HCT116 (cell line): ENCODE measurements at regions not wholly inside any gene's neighbourhood (a gene's known extent, or its start where the extent isn't known, plus 50 kb on each side); places are given as distances from the start of the nearest gene placed in this dataset.

Source experiments
- ATAC-seq: fragments of 200-7000 bp; cut with Tn5 transposase; 2 replicates; pipeline ENCODE4 v1.9.1; 2020; ENCODE audit warnings: mild to moderate bottlenecking, moderate library complexity
- BruUV-seq: library from RNA; stranded (reverse); fragments of 400-500 nt; replicated peaks from 2 replicates; lab custom pipeline; 2021; lab: Mats Ljungman, UMichigan
- CTCF ChIA-PET: fragments of 300-600 bp; sonication (Branson Sonifier 250); formaldehyde crosslinking; loops from one replicate; lab custom pipeline; 2021; ENCODE audit warnings: antibody characterized with exemption; lab: Charles Lee
- POLR2A ChIA-PET: fragments of 300-600, 350-600 bp; sonication (Branson Sonifier 250); formaldehyde crosslinking; loops from one replicate; lab custom pipeline; 2021; ENCODE audit warnings: antibody characterized with exemption; lab: Charles Lee
- RAD21 ChIA-PET, 2 experiments: fragments of 300-600 bp; sonication (Branson Sonifier 250); formaldehyde crosslinking; loops; one replicate each; lab custom pipeline; 2023; ENCODE audit warnings: low total read pairs in 2 of 2; ENCODE audit not compliant: uncharacterized antibody in 2 of 2, unreplicated experiment in 2 of 2, low non-redundant PET in 1 of 2; lab: Charles Lee
- DNase-seq: peaks from one replicate; pipeline ENCODE4 v3.0.0-alpha.2; 2010; ENCODE audit warnings: low read depth, low spot score
- H2AFZ ChIP-seq: fragments of 200-600 bp; shearing (Covaris generic), sonication (generic); 2 replicates; pipeline ENCODE4 v1.6.1; 2017; ENCODE audit warnings: low read depth, mixed run types, mixed read lengths, antibody characterized with exemption, low read length; ENCODE audit not compliant: poor library complexity, severe bottlenecking
- H3K27ac ChIP-seq: 2 replicates; pipeline ENCODE4 v1.5.1; 2012; ENCODE audit warnings: low read depth, low read length
- H3K27me3 ChIP-seq: fragments of 200-600 bp; sonication (generic); 2 replicates; pipeline ENCODE4 v1.6.1; 2016; ENCODE audit warnings: mixed run types, low read length, mixed read lengths; ENCODE audit not compliant: insufficient read depth
- H3K36me3 ChIP-seq, 2 experiments: fragments of 200-500 bp in 1 of 2; fragments of 200-600 bp in 1 of 2; sonication (Bioruptor generic) in 1 of 2; sonication (generic) in 1 of 2; 2 replicates each; pipeline versions ENCODE4 v1.5.1 to v1.6.1; 2014 to 2016; ENCODE audit warnings: low read length in 2 of 2, inconsistent platforms in 1 of 2, mixed read lengths in 1 of 2, mixed run types in 1 of 2; ENCODE audit not compliant: insufficient read depth in 2 of 2, control insufficient read depth in 1 of 2
- H3K4me1 ChIP-seq, 2 experiments: fragments of 200-600 bp in 1 of 2; sonication (generic) in 1 of 2; 2 replicates each; pipeline versions ENCODE4 v1.5.1 to v1.6.1; 2012 to 2017; ENCODE audit warnings: low read length in 2 of 2, inconsistent platforms in 1 of 2, mild to moderate bottlenecking in 1 of 2, mixed read lengths in 1 of 2, mixed run types in 1 of 2, moderate library complexity in 1 of 2; ENCODE audit not compliant: insufficient read depth in 2 of 2, control insufficient read depth in 1 of 2
- H3K4me2 ChIP-seq: fragments of 200-600 bp; sonication (generic); 2 replicates; pipeline ENCODE4 v1.6.1; 2017; ENCODE audit warnings: mixed run types, low read length, mixed read lengths
- H3K4me3 ChIP-seq, 2 experiments: fragments of 200-600 bp in 1 of 2; sonication (generic) in 1 of 2; replicated peaks in 1 of 2; 2 replicates each; pipeline ENCODE4 v1.5.1; 2011 to 2016; ENCODE audit warnings: low read length in 2 of 2, control low read depth in 1 of 2, low read depth in 1 of 2, mild to moderate bottlenecking in 1 of 2, mixed read lengths in 1 of 2, mixed run types in 1 of 2
- H3K79me2 ChIP-seq: fragments of 200-600 bp; sonication (generic); 2 replicates; pipeline ENCODE4 v1.6.1; 2017; ENCODE audit warnings: mild to moderate bottlenecking, mixed run types, low read length, moderate library complexity, mixed read lengths; ENCODE audit not compliant: insufficient read depth
- H3K9ac ChIP-seq: fragments of 200-600 bp; sonication (generic); 2 replicates; pipeline ENCODE4 v1.6.1; 2016; ENCODE audit warnings: low read length, mixed read lengths
- H3K9me2 ChIP-seq: fragments of 200-600 bp; sonication (generic), shearing (Covaris generic); 2 replicates; pipeline ENCODE4 v1.6.1; 2017; ENCODE audit warnings: mixed run types, mild to moderate bottlenecking, moderate library complexity; ENCODE audit not compliant: insufficient read depth
- H3K9me3 ChIP-seq, 2 experiments: fragments of 200-500 bp in 1 of 2; fragments of 200-600 bp in 1 of 2; sonication (Bioruptor generic) in 1 of 2; sonication (generic) in 1 of 2; 2 replicates each; pipeline ENCODE4 v1.6.1; 2014 to 2017; ENCODE audit warnings: low read length in 2 of 2, mixed read lengths in 2 of 2, inconsistent platforms in 1 of 2, low read depth in 1 of 2, mild to moderate bottlenecking in 1 of 2, mixed run types in 1 of 2, moderate library complexity in 1 of 2; ENCODE audit not compliant: control insufficient read depth in 1 of 2, insufficient read depth in 1 of 2
- H4K20me1 ChIP-seq: fragments of 200-600 bp; sonication (generic), shearing (Covaris generic); 2 replicates; pipeline ENCODE4 v1.6.1; 2017; ENCODE audit warnings: mixed run types, mild to moderate bottlenecking, moderate library complexity; ENCODE audit not compliant: insufficient read depth
- ATF3 ChIP-seq: IDR thresholded peaks from 2 replicates; pipeline ENCODE4 v1.6.1; 2012
- CEBPB ChIP-seq: IDR thresholded peaks from 2 replicates; pipeline ENCODE4 v1.6.1; 2012; ENCODE audit warnings: low read depth
- EGR1 ChIP-seq: IDR thresholded peaks from 2 replicates; pipeline ENCODE4 v1.6.1; 2012; ENCODE audit warnings: low read depth
- EZH2 ChIP-seq: fragments of 200-600 bp; sonication (generic); IDR thresholded peaks from 2 replicates; pipeline ENCODE4 v1.6.1; 2017; ENCODE audit warnings: antibody characterized with exemption, mixed run types
- EZH2phosphoT487 ChIP-seq: fragments of 200-600 bp; IDR thresholded peaks from 2 replicates; pipeline ENCODE4 v1.6.1; 2018; ENCODE audit warnings: antibody characterized with exemption, borderline replicate concordance
- FOSL1 ChIP-seq: IDR thresholded peaks from 2 replicates; pipeline ENCODE4 v1.6.1; 2012; ENCODE audit warnings: low read depth
- REST ChIP-seq: IDR thresholded peaks from 2 replicates; pipeline ENCODE4 v1.6.1; 2012; ENCODE audit warnings: low read depth
- SIN3A ChIP-seq: IDR thresholded peaks from 2 replicates; pipeline ENCODE4 v1.6.1; 2012; ENCODE audit warnings: low read depth
- SP1 ChIP-seq: IDR thresholded peaks from 2 replicates; pipeline ENCODE4 v1.6.1; 2012; ENCODE audit warnings: low read depth
- YY1 ChIP-seq: IDR thresholded peaks from 2 replicates; pipeline ENCODE4 v1.6.1; 2011; ENCODE audit warnings: low read length, low read depth, moderate library complexity, mild to moderate bottlenecking; ENCODE audit not compliant: insufficient replicate concordance; ENCODE audit errors: extremely low read depth
- ZNF274 ChIP-seq: fragments of 200-500 bp; sonication (Bioruptor generic); IDR thresholded peaks from 2 replicates; pipeline ENCODE4 v1.6.1; 2014; ENCODE audit warnings: mild to moderate bottlenecking, low read depth, low read length, inconsistent platforms
- intact Hi-C: fragments of 100-400 bp; cut with micrococcal nuclease; formaldehyde crosslinking; loops from 2 replicates; pipeline ENCODE4 v1.10.0; 2022

GRCh38 chr21:31531967-31532366 lies 127.5 kb upstream of the SOD1 start (continued):
- TF ChIP-seq YY1, result no peak
- TF ChIP-seq EZH2phosphoT487, result no peak
- no peak for TF ChIP-seq EZH2
- no peak for TF ChIP-seq FOSL1

GRCh38 chr21:31530897-31531705 lies 128.4 kb upstream of the SOD1 start:
- no peak for TF ChIP-seq ATF3
- no peak for TF ChIP-seq ZNF274
- no peak for TF ChIP-seq EZH2
- TF ChIP-seq FOSL1, result no peak
- TF ChIP-seq EGR1, result no peak
- no peak for TF ChIP-seq SP1
- no peak for TF ChIP-seq YY1
- TF ChIP-seq SIN3A, result no peak
- TF ChIP-seq CEBPB, result no peak
- no peak for TF ChIP-seq EZH2phosphoT487
- no peak for TF ChIP-seq REST
- TF ChIP-seq, all 23 proteins: peak for 0
- H3K9ac ChIP-seq, result no peak overlapping the region

More at GRCh38 chr21:31530897-31531705, 128.4 kb upstream of the SOD1 start:
- no peaks in the 10 kb centered on the region for H3K36me3 ChIP-seq
- H3K4me1 ChIP-seq, result peaks cover 18 to 25% of the 10 kb centered on the region in 2 experiments
- BruUV-seq, result no TSS peak
- no peaks in the 10 kb centered on the region for H3K9me3 ChIP-seq
- POLR2A ChIA-PET, result no interaction called here
- no peak overlapping the region for H3K4me2 ChIP-seq
- H3K27me3 ChIP-seq, result no peaks in the 10 kb centered on the region
- H3K9me2 ChIP-seq, result no peaks in the 10 kb centered on the region
- no peak overlapping the region for H3K27ac ChIP-seq
- peaks cover 7% of the 10 kb centered on the region for H3K79me2 ChIP-seq
- H2AFZ ChIP-seq, result no peak overlapping the region
- ATAC-seq, result no peak
- DNase-seq, result no peak
- RAD21 ChIA-PET, result no interaction called here
- intact Hi-C loops, result no loop called here
- no peaks in the 10 kb centered on the region for H4K20me1 ChIP-seq
- CTCF ChIA-PET, result interaction anchor here (0.9 kb wide), 1 partner anchor 10 kb away, joined by 3 read pairs; no protein-coding TSS in a partner anchor
- H3K4me3 ChIP-seq, result no peak overlapping the region
